IMR-90 (cell line): ENCODE measurements at regions not wholly inside any gene's neighbourhood (a gene's known extent, or its start where the extent isn't known, plus 50 kb on each side); places are given as distances from the start of the nearest gene placed in this dataset.

Source experiments
- ATAC-seq: fragments of 200-7000 bp; cut with Tn5 transposase; 2 replicates; pipeline ENCODE4 v1.9.1; 2020; ENCODE audit warnings: low read depth, mild to moderate bottlenecking, moderate library complexity
- BruUV-seq: library from RNA; stranded (reverse); fragments of 400-500 nt; replicated peaks from 2 replicates; lab custom pipeline; 2021; lab: Mats Ljungman, UMichigan
- CTCF ChIA-PET: fragments of 300-600 bp; formaldehyde crosslinking; extraction: SDS; loops from one replicate; lab custom pipeline; 2021; ENCODE audit warnings: antibody characterized with exemption; lab: Yijun Ruan, JAX
- POLR2A ChIA-PET: fragments of 300-600 bp; sonication (Branson Sonifier 250); formaldehyde crosslinking; loops from one replicate; lab custom pipeline; 2022; ENCODE audit warnings: antibody characterized with exemption; ENCODE audit not compliant: unreplicated experiment; lab: Charles Lee
- DNase-seq: peaks from one replicate; pipeline ENCODE4 v3.0.0; 2013
- H2AFZ ChIP-seq: replicated peaks from 2 replicates; pipeline ENCODE3; 2013; ENCODE audit warnings: low read length, mild to moderate bottlenecking; ENCODE audit not compliant: poor library complexity
- H2AK5ac ChIP-seq: 2 replicates; pipeline ENCODE4 v1.6.1; 2013; ENCODE audit warnings: low read depth, low read length, inconsistent platforms
- H2AK9ac ChIP-seq: replicated peaks from 2 replicates; pipeline ENCODE3; 2013; ENCODE audit warnings: mild to moderate bottlenecking, low read depth, low read length, moderate library complexity; ENCODE audit not compliant: poor library complexity
- H2BK120ac ChIP-seq: 2 replicates; pipeline ENCODE4 v1.6.1; 2013; ENCODE audit warnings: low read depth, low read length, inconsistent platforms
- H2BK15ac ChIP-seq: 3 replicates; pipeline ENCODE4 v1.6.1; 2013; ENCODE audit warnings: low read depth, low read length, inconsistent platforms
- H2BK20ac ChIP-seq: 2 replicates; pipeline ENCODE4 v1.6.1; 2013; ENCODE audit warnings: low read depth, mild to moderate bottlenecking, inconsistent platforms, low read length, moderate library complexity
- H2BK5ac ChIP-seq: 2 replicates; pipeline ENCODE4 v1.6.1; 2013; ENCODE audit warnings: mild to moderate bottlenecking, low read depth, low read length, inconsistent platforms; ENCODE audit not compliant: poor library complexity, severe bottlenecking
- H3K14ac ChIP-seq: replicated peaks from 2 replicates; pipeline ENCODE4 v1.6.1; 2013; ENCODE audit warnings: low read depth, low read length, inconsistent platforms
- H3K18ac ChIP-seq: 2 replicates; pipeline ENCODE4 v1.6.1; 2013; ENCODE audit warnings: low read depth, low read length, control low read depth
- H3K23ac ChIP-seq: 2 replicates; pipeline ENCODE4 v1.6.1; 2013; ENCODE audit warnings: low read depth, low read length, inconsistent platforms
- H3K27ac ChIP-seq: 2 replicates; pipeline ENCODE4 v1.5.1; 2013; ENCODE audit warnings: mild to moderate bottlenecking, control low read depth, low read length; ENCODE audit not compliant: insufficient read depth
- H3K27me3 ChIP-seq: 2 replicates; pipeline ENCODE4 v1.6.1; 2013; ENCODE audit warnings: low read length; ENCODE audit not compliant: control insufficient read depth, insufficient read depth
- H3K36me3 ChIP-seq: 2 replicates; pipeline ENCODE4 v1.6.1; 2013; ENCODE audit warnings: low read length, mixed read lengths; ENCODE audit not compliant: control insufficient read depth, insufficient read depth
- H3K4ac ChIP-seq: 2 replicates; pipeline ENCODE4 v1.6.1; 2013; ENCODE audit warnings: low read depth, low read length, inconsistent platforms
- H3K4me1 ChIP-seq: 2 replicates; pipeline ENCODE4 v1.6.1; 2013; ENCODE audit warnings: low read length, mixed read lengths; ENCODE audit not compliant: control insufficient read depth, insufficient read depth
- H3K4me2 ChIP-seq: 2 replicates; pipeline ENCODE4 v1.6.1; 2013; ENCODE audit warnings: low read depth, mild to moderate bottlenecking, control low read depth, low read length, moderate library complexity
- H3K4me3 ChIP-seq: 2 replicates; pipeline ENCODE4 v1.5.1; 2013; ENCODE audit warnings: low read depth, mild to moderate bottlenecking, control low read depth, low read length, moderate library complexity; ENCODE audit not compliant: insufficient read depth
- H3K56ac ChIP-seq: 2 replicates; pipeline ENCODE4 v1.6.1; 2013; ENCODE audit warnings: low read length, inconsistent platforms; ENCODE audit not compliant: insufficient read depth; ENCODE audit errors: extremely low read depth
- H3K79me1 ChIP-seq, 2 experiments: 2 replicates each; pipeline ENCODE4 v1.6.1; 2013; ENCODE audit warnings: low read length in 2 of 2, inconsistent platforms in 1 of 2, low read depth in 1 of 2
- H3K9ac ChIP-seq: 2 replicates; pipeline ENCODE4 v1.6.1; 2013; ENCODE audit warnings: low read depth, low read length, control low read depth
- H3K9me1 ChIP-seq: 2 replicates; pipeline ENCODE4 v1.6.1; 2013; ENCODE audit warnings: low read length, inconsistent platforms; ENCODE audit not compliant: insufficient read depth
- H3K9me3 ChIP-seq: 2 replicates; pipeline ENCODE4 v1.6.1; 2013; ENCODE audit warnings: low read length; ENCODE audit not compliant: control insufficient read depth, insufficient read depth
- H4K20me1 ChIP-seq: 2 replicates; pipeline ENCODE4 v1.6.1; 2013; ENCODE audit warnings: low read length, inconsistent platforms; ENCODE audit not compliant: insufficient read depth
- H4K5ac ChIP-seq: 2 replicates; pipeline ENCODE4 v1.6.1; 2013; ENCODE audit warnings: mild to moderate bottlenecking, low read depth, low read length, control low read depth
- H4K8ac ChIP-seq, 2 experiments: 2 replicates each; pipeline ENCODE4 v1.6.1; 2013; ENCODE audit warnings: low read depth in 2 of 2, low read length in 2 of 2, control low read depth in 1 of 2, inconsistent platforms in 1 of 2
- H4K91ac ChIP-seq: 2 replicates; pipeline ENCODE4 v1.6.1; 2013; ENCODE audit warnings: low read depth, low read length, inconsistent platforms; ENCODE audit not compliant: insufficient read depth
- BHLHE40 ChIP-seq: fragments of 150-350 bp; IDR thresholded peaks from 2 replicates; pipeline ENCODE4 v1.6.1; 2016; ENCODE audit warnings: mild to moderate bottlenecking, low read depth, low read length
- CHD1 ChIP-seq: IDR thresholded peaks from 2 replicates; pipeline ENCODE4 v1.6.1; 2012; ENCODE audit warnings: low read depth, low read length, improper control_type of control experiment
- ELK1 ChIP-seq: fragments of 150-350 bp; IDR thresholded peaks from 2 replicates; pipeline ENCODE4 v1.6.1; 2016; ENCODE audit warnings: low read depth, mild to moderate bottlenecking, low read length, moderate library complexity, borderline replicate concordance
- FOS ChIP-seq: fragments of 150-350 bp; IDR thresholded peaks from 2 replicates; pipeline ENCODE4 v1.6.1; 2016; ENCODE audit warnings: low read depth, low read length
- MAFK ChIP-seq: IDR thresholded peaks from 2 replicates; pipeline ENCODE4 v1.6.1; 2012; ENCODE audit warnings: low read depth, low read length, improper control_type of control experiment
- POLR2A ChIP-seq: IDR thresholded peaks from 2 replicates; pipeline ENCODE4 v1.6.1; 2012; ENCODE audit warnings: mild to moderate bottlenecking, low read depth, low read length
- RCOR1 ChIP-seq: IDR thresholded peaks from 2 replicates; pipeline ENCODE4 v1.6.1; 2012; ENCODE audit warnings: mild to moderate bottlenecking, low read length, improper control_type of control experiment; ENCODE audit not compliant: insufficient replicate concordance
- RFX5 ChIP-seq: IDR thresholded peaks from 2 replicates; pipeline ENCODE4 v1.8.0; 2012; ENCODE audit warnings: low read depth, mild to moderate bottlenecking, low read length, moderate library complexity
- WGBS, 2 experiments: methylation state at CpG; one replicate each; pipeline versions ENCODE4 v1.1.5 to v1.1.7; 2013; ENCODE audit warnings: missing lambda C conversion rate in 2 of 2; ENCODE audit not compliant: insufficient read length in 1 of 2; ENCODE audit errors: extremely low coverage in 2 of 2; 5-methylcytosine and 5-hydroxymethylcytosine counted together
- dilution Hi-C: fragments of 300-500 bp; cut with HindIII; formaldehyde crosslinking; loops from one replicate; pipeline ENCODE4 v1.14.3; 2018; ENCODE audit warnings: low sequenced_read_pairs; ENCODE audit not compliant: unreplicated experiment
- in situ Hi-C: fragments of 300-500 bp; cut with MboI; formaldehyde crosslinking; loops from 3 replicates; pipeline ENCODE4 v1.14.3; 2019; ENCODE audit warnings: low sequenced_read_pairs, inconsistent platforms, mixed read lengths
- intact Hi-C: fragments of 100-400 bp; cut with micrococcal nuclease; formaldehyde crosslinking; loops from 2 replicates; pipeline ENCODE4 v1.10.0; 2022

GRCh38 chr5:66498791-66499207 lies 97.4 kb upstream of the MAST4 start:
- H2BK5ac ChIP-seq = no peak overlapping the region
- intact Hi-C loops (no loop called here), dilution Hi-C loops (no loop called here), in situ Hi-C loops (no loop called here)
- no peak overlapping the region for H3K18ac ChIP-seq
- H4K20me1 ChIP-seq = no peaks in the 10 kb centered on the region
- no peaks in the 10 kb centered on the region for H3K36me3 ChIP-seq
- no CpG with 5 or more reads among the region's 4 CpGs for WGBS, 2 experiments
- H3K4me2 ChIP-seq = no peak overlapping the region
- H2AK5ac ChIP-seq = no peak overlapping the region
- no peak overlapping the region for H3K4me3 ChIP-seq
- H4K5ac ChIP-seq = no peak overlapping the region
- H2BK15ac ChIP-seq = no peak overlapping the region
- TF ChIP-seq RFX5 (no peak), POLR2A (no peak), CHD1 (no peak), RCOR1 (no peak), ELK1 (no peak), BHLHE40 (no peak), MAFK (no peak), FOS (no peak)
- H3K79me1 ChIP-seq = no peaks in the 10 kb centered on the region
- ATAC-seq (no peak), DNase-seq (no peak)
- H3K9me1 ChIP-seq = no peaks in the 10 kb centered on the region
- CTCF ChIA-PET = no interaction called here
- H2BK120ac ChIP-seq = no peak overlapping the region
- no TSS peak for BruUV-seq
- no peak overlapping the region for H4K8ac ChIP-seq
- H3K23ac ChIP-seq = no peak overlapping the region
- no peak overlapping the region for H3K56ac ChIP-seq
- no peak overlapping the region for H3K27ac ChIP-seq
- H3K14ac ChIP-seq = no peak overlapping the region
- H3K9ac ChIP-seq = no peak overlapping the region
- H3K27me3 ChIP-seq = no peaks in the 10 kb centered on the region
- no peaks in the 10 kb centered on the region for H3K4me1 ChIP-seq
- no peaks in the 10 kb centered on the region for H3K9me3 ChIP-seq
- H2BK20ac ChIP-seq = no peak overlapping the region
- H4K91ac ChIP-seq = no peak overlapping the region
- H2AFZ ChIP-seq = no peak overlapping the region
- POLR2A ChIA-PET = no interaction called here
- H3K4ac ChIP-seq = no peak overlapping the region
- no peak overlapping the region for H2AK9ac ChIP-seq
